T-helper 17 cell (primary cell): ENCODE measurements at regions not wholly inside any gene's neighbourhood (a gene's known extent, or its start where the extent isn't known, plus 50 kb on each side); places are given as distances from the start of the nearest gene placed in this dataset.
"Not testable (repeated sequence)": the region's sequence is repeated elsewhere in the genome, so short reads cannot be mapped to it uniquely, and the experiment has no call there.

ENCODE experiments used
- ATAC-seq: fragments of 150-1000 bp; cut with Tn5 transposase; 2 replicates; pipeline ENCODE4 v1.10.0; 2021; ENCODE audit warnings: mild to moderate bottlenecking, moderate library complexity
- DNase-seq, 3 donors: peaks; one replicate each; pipeline versions ENCODE4 v3.0.0 to v3.0.0-alpha.2; 2020 to 2021
- H3K9me3 ChIP-seq: one replicate; pipeline ENCODE4 v1.7.0; 2013; ENCODE audit warnings: low read length, mild to moderate bottlenecking; ENCODE audit not compliant: control insufficient read depth, poor library complexity, severe bottlenecking
- H3K27ac Mint-ChIP-seq: one replicate; pipeline ENCODE4 v1.8.0; 2022; ENCODE audit warnings: mild to moderate bottlenecking, moderate library complexity, mixed read lengths
- H3K27me3 Mint-ChIP-seq: one replicate; pipeline ENCODE4 v1.8.0; 2022; ENCODE audit warnings: mixed read lengths
- H3K36me3 Mint-ChIP-seq: one replicate; pipeline ENCODE4 v1.8.0; 2022; ENCODE audit warnings: low read depth, mixed read lengths
- H3K4me1 Mint-ChIP-seq: one replicate; pipeline ENCODE4 v1.8.0; 2022; ENCODE audit warnings: mild to moderate bottlenecking, mixed read lengths
- H3K4me3 Mint-ChIP-seq: one replicate; pipeline ENCODE4 v1.8.0; 2022; ENCODE audit warnings: mild to moderate bottlenecking, moderate library complexity, mixed read lengths

- H3K9me3 ChIP-seq, result no peaks in the 10 kb centered on the region
- Mint-ChIP-seq H3K27ac (no peak overlapping the region), H3K27me3 (no peaks in the 10 kb centered on the region), H3K4me1 (no peaks in the 10 kb centered on the region), H3K36me3 (no peaks in the 10 kb centered on the region), H3K4me3 (no peak overlapping the region)
- ATAC-seq, result no peak
- DNase-seq, result no peak
These were observed 712.2 kb upstream of the HS3ST1 start for GRCh38 chr4:12140864-12141263.

GRCh38 chr4:12139296-12139695 is 710.6 kb upstream of the HS3ST1 start:
- H3K4me1 Mint-ChIP-seq, result no peaks in the 10 kb centered on the region
- DNase-seq, result no peak
- no peaks in the 10 kb centered on the region for H3K9me3 ChIP-seq
- H3K27me3 Mint-ChIP-seq, result no peaks in the 10 kb centered on the region
- H3K4me3 Mint-ChIP-seq, result no peak overlapping the region
- no peak for ATAC-seq
- H3K27ac Mint-ChIP-seq, result no peak overlapping the region
- H3K36me3 Mint-ChIP-seq, result no peaks in the 10 kb centered on the region

DNA sequence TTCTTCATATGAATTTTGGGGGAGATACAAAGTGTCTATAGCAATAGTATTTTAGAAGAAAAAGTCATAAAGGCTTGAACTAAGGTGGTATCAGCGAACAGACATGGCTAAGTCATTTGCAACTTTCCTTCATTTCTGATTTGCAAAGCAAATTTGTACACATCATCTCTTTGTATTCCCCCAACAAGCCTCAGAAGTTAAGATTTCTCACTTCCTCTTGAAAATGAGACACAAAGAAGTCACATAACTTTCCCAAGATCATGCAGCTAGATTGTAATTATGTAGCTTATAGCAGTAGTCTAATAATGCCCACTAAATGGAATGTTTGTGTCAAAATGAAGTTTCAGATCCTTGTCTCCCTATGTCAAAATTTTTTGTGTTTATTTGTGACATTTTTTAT is 709.8 kb upstream of the HS3ST1 start:
- Mint-ChIP-seq H3K36me3 (no peaks in the 10 kb centered on the region), H3K27ac (no peak overlapping the region), H3K4me3 (no peak overlapping the region), H3K27me3 (no peaks in the 10 kb centered on the region), H3K4me1 (no peaks in the 10 kb centered on the region)
- H3K9me3 ChIP-seq, result no peaks in the 10 kb centered on the region
- DNase-seq (no peak), ATAC-seq (no peak)

DNA sequence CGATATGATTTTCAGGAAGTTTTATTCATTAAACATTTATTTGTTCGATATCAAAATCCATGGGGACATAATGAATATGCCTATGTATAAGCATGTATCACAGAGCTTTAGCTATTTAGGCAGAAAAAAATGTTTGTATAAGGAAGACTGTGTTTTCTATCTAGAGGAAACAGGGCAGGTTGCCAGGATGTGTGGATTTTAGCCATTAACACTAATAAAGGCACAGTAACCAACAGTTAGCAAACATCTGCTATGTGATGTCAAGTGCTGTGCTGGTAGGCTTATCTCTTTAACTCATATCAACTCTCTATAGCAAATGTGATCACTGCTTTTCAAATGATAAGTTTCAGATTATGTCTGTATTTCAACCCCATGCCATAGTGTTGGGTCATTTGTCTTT is 708.9 kb upstream of the HS3ST1 start:
- no peaks in the 10 kb centered on the region for H3K4me1 Mint-ChIP-seq
- no peaks in the 10 kb centered on the region for H3K9me3 ChIP-seq
- no peaks in the 10 kb centered on the region for H3K27me3 Mint-ChIP-seq
- DNase-seq (no peak), ATAC-seq (no peak)
- no peak overlapping the region for H3K27ac Mint-ChIP-seq
- no peak overlapping the region for H3K4me3 Mint-ChIP-seq
- no peaks in the 10 kb centered on the region for H3K36me3 Mint-ChIP-seq

DNA sequence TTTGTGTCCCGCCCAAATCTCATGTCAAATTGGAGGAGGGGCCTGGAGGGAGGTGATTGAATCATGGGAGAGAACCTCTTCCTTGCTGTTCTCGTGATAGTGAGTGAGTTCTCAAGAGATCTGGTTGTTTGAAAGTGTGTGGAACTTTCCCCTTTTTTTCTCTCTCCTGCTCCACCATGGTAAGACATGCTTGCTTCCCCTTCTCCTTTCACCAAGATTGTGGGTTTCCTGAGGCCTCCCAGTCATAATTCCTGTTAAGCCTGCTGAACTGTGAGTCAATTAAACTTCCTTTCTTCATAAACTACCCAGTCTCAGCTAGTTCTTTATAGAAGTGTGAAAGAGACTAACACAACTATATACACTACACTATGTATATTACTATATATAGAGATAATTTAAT is 697.8 kb upstream of the HS3ST1 start:
- no peaks in the 10 kb centered on the region for H3K36me3 Mint-ChIP-seq
- no peak for ATAC-seq
- no peaks in the 10 kb centered on the region for H3K4me1 Mint-ChIP-seq
- no peak for DNase-seq
- H3K27me3 Mint-ChIP-seq, result no peaks in the 10 kb centered on the region
- no peak overlapping the region for H3K27ac Mint-ChIP-seq
- H3K4me3 Mint-ChIP-seq, result no peak overlapping the region
- H3K9me3 ChIP-seq, result no peaks in the 10 kb centered on the region

- no peak overlapping the region for H3K27ac Mint-ChIP-seq
These were observed 695.4 kb upstream of the HS3ST1 start for GRCh38 chr4:12124138-12124537.

DNA sequence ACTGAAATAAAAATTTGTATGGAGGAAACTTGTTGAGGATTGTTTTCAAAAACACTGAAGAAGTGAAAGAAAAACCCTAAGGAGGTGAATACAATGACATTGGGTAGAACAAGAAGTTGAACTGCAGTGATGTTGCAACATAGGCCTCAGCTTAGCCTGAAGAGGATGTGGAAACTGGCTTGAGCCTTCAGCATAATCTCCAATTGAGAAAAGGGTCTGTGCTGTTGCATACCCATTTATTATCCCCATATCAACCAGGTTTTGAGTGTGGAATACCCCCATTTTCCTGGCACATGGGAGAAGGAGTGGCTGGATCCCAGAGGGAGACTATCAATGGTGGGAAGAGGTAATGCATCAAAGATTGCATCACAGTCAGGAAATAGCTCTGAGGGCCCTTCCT is 695.0 kb upstream of the HS3ST1 start:
- Mint-ChIP-seq H3K4me1 (no peaks in the 10 kb centered on the region), H3K36me3 (no peaks in the 10 kb centered on the region), H3K27ac (no peak overlapping the region), H3K4me3 (no peak overlapping the region), H3K27me3 (no peaks in the 10 kb centered on the region)
- ATAC-seq (no peak), DNase-seq (no peak)
- H3K9me3 ChIP-seq, result no peaks in the 10 kb centered on the region

More at GRCh38 chr4:12124138-12124537, 695.4 kb upstream of the HS3ST1 start:
- no peak overlapping the region for H3K4me3 Mint-ChIP-seq
- H3K36me3 Mint-ChIP-seq, result no peaks in the 10 kb centered on the region
- DNase-seq (no peak), ATAC-seq (no peak)
- H3K4me1 Mint-ChIP-seq, result no peaks in the 10 kb centered on the region
- H3K9me3 ChIP-seq, result no peaks in the 10 kb centered on the region
- H3K27me3 Mint-ChIP-seq, result no peaks in the 10 kb centered on the region

DNA sequence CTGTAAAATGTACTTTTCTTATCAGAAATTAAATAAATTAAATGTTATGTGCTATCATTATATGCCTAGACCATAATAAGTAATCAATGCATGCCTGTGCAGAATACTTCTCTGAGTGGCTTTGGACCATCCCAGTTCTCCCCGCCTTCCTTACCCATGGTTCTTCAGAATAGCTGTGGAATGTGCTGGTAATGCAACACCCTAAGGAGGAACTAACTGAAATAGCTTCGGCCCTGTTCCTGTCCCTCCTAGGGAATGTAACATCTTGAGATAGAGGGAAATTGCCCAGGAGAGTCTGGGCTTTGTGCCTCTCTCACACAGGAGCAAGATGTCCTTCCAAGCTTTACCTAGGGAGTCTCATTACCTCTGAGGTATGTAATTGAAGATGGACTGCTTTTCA is 693.6 kb upstream of the HS3ST1 start:
- ATAC-seq, result no peak
- no peaks in the 10 kb centered on the region for H3K36me3 Mint-ChIP-seq
- H3K9me3 ChIP-seq, result no peaks in the 10 kb centered on the region
- no peak for DNase-seq
- no peak overlapping the region for H3K27ac Mint-ChIP-seq
- H3K4me1 Mint-ChIP-seq, result no peaks in the 10 kb centered on the region
- no peaks in the 10 kb centered on the region for H3K27me3 Mint-ChIP-seq
- H3K4me3 Mint-ChIP-seq, result no peak overlapping the region

DNA sequence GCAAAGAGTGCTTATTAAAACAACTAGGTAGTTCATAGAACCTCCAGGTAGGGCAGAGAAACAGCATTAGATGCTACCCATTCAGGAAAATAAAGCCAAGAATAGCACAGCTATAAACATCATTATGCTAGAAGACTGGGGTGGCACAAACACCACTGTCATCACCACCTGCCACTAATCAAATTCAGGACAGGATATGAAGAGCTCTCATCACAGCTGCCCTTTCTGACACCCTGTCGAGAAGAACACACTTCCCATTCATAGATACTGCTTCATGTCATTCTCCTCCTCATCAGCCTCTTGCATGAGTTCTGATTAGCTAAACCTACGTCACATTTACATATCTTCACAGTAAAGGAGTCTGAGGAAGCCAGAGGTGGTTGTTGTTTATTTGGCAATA is 692.3 kb upstream of the HS3ST1 start:
- H3K36me3 Mint-ChIP-seq, result no peaks in the 10 kb centered on the region
- no peak overlapping the region for H3K27ac Mint-ChIP-seq
- no peaks in the 10 kb centered on the region for H3K9me3 ChIP-seq
- no peak overlapping the region for H3K4me3 Mint-ChIP-seq
- DNase-seq, result no peak
- no peak for ATAC-seq
- H3K27me3 Mint-ChIP-seq, result no peaks in the 10 kb centered on the region
- no peaks in the 10 kb centered on the region for H3K4me1 Mint-ChIP-seq

DNA sequence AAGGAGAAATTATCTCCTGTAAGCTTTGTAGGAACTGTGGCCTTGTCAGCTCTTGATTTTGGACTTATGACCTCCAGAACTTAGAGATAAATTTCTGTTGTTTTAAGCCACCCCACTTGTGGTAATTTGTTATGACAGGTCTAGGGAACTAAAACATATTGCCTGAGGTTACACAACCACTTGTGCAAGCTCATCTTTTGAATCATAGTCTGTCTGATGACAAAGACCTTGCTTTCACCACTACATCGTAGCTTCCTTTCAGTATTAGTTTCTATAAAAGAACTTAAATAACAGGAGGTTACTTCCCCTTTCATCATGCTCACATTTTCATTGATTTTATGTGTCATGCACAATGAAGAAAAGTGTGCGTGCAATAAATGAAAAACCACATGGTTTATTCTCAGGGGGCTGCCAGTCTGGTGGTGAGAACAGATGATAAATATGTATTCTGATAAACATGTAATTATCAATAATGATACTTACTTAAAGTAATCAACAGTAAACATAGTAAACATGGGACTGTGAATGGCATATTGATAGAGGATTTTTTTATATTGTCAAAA is 690.0 kb upstream of the HS3ST1 start:
- no peak for ATAC-seq
- no peaks in the 10 kb centered on the region for H3K4me1 Mint-ChIP-seq
- no peak overlapping the region for H3K27ac Mint-ChIP-seq
- H3K9me3 ChIP-seq, result no peaks in the 10 kb centered on the region
- DNase-seq, result no peak
- no peak overlapping the region for H3K4me3 Mint-ChIP-seq
- no peaks in the 10 kb centered on the region for H3K27me3 Mint-ChIP-seq
- H3K36me3 Mint-ChIP-seq, result no peaks in the 10 kb centered on the region

DNA sequence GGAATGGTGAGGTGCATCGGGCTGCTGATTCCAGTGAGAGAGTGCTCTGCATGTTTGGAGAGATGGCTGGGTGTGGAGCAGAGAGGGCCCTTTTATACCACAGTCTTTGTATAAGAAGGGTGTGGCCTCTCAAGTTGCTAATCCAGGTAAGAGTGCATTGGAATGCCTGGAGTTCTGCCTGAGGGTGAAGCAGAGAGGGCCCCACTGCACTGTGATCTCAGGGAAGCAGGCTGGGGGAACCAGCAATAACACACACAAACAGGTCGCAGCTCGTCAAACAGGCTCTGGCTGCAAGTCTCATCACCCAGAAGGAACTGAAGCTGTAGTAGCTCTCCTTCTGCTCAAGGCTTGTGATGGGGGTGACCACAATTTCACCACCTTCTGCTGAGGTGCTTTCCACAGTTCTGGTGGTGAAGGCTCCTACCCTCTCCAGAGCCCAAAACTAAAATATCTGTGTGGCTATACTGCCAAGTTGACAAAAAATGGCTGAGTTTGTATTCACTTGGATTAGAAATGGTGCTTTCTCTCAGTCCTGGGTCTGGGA is 687.4 kb upstream of the HS3ST1 start:
- no peaks in the 10 kb centered on the region for H3K9me3 ChIP-seq
- DNase-seq, result no peak
- H3K4me3 Mint-ChIP-seq, result no peak overlapping the region
- H3K27ac Mint-ChIP-seq, result no peak overlapping the region
- ATAC-seq, result no peak
- H3K36me3 Mint-ChIP-seq, result no peaks in the 10 kb centered on the region
- H3K4me1 Mint-ChIP-seq, result no peaks in the 10 kb centered on the region
- no peaks in the 10 kb centered on the region for H3K27me3 Mint-ChIP-seq

DNA sequence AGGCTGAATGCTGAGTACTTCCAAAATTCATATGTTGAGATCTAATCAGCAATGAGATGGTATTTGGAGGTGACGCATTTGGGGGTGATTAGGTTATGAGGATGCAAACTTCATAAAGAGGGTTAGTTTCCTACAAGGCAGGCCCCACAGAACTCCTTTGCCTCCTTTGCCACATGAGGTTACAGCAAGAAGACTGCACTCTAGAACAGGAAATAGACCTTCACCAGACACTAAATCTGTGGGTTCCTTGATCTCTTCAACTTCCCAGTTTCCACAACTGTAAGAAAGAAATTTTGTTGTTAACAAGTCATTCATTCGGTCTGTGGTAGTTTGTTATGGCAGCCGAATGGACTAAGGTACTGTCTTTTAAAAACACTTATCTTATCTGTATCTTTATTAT is 681.9 kb upstream of the HS3ST1 start:
- no peak overlapping the region for H3K27ac Mint-ChIP-seq
- no peaks in the 10 kb centered on the region for H3K9me3 ChIP-seq
- H3K4me1 Mint-ChIP-seq, result no peaks in the 10 kb centered on the region
- no peaks in the 10 kb centered on the region for H3K36me3 Mint-ChIP-seq
- no peak for DNase-seq
- H3K27me3 Mint-ChIP-seq, result no peaks in the 10 kb centered on the region
- H3K4me3 Mint-ChIP-seq, result no peak overlapping the region
- ATAC-seq, result no peak

DNA sequence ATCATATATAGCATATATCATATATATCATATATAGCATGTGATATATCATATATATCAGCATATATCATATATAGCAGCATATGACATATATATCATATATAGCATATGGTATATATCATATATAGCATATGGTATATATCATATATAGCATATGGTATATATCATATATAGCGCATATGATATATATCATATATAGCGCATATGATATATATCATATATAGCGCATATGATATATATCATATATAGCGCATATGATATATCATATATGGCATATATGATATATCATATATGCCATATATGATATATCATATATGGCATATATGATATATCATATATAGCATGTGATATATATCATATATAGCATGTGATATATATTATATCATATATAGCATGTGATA is 680.4 kb upstream of the HS3ST1 start:
- DNase-seq, H3K4me1 Mint-ChIP-seq, H3K27me3 Mint-ChIP-seq, ATAC-seq, H3K27ac Mint-ChIP-seq, H3K4me3 Mint-ChIP-seq, H3K36me3 Mint-ChIP-seq, H3K9me3 ChIP-seq: not testable (repeated sequence)

GRCh38 chr4:12105519-12105918 is 676.8 kb upstream of the HS3ST1 start:
- Mint-ChIP-seq H3K4me3 (no peak overlapping the region), H3K4me1 (no peaks in the 10 kb centered on the region), H3K36me3 (no peaks in the 10 kb centered on the region), H3K27ac (no peak overlapping the region), H3K27me3 (no peaks in the 10 kb centered on the region)
- ATAC-seq (no peak), DNase-seq (no peak)
- H3K9me3 ChIP-seq, result no peaks in the 10 kb centered on the region
